ENCODE measurements at regions not wholly inside any gene's neighbourhood (a gene's known extent, or its start where the extent isn't known, plus 50 kb on each side); places are given as distances from the start of the nearest gene placed in this dataset.

DNA sequence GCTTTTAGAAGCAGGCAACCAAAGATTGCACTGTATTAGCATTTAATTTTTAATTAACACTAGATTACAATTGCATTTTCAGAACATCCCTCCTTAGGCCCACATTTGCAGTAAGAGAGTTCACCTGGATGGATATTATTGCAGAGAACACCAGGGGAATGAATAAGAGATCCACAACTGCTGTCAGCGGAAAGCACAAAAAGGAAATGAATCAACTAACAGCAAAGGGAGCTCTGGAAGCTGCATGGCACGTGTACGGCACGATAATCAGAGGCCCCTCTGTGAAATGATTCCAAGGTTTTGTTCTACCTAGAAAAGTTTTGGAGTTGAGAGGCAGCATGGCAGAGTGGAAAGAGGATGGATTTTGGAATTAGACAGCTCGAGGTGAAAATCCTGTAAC lies 361.2 kb upstream of the C9orf72 start:
- no peaks in the 10 kb centered on the region for H3K36me3 ChIP-seq (ENCODE audit: control insufficient read depth, insufficient read depth, low read length)
- H3K4me3 ChIP-seq (ENCODE audit: low read depth, low read length), result no peak overlapping the region
- no peak for DNase-seq (ENCODE audit: low read depth)
- TF ChIP-seq CTCF (IDR thresholded peaks at IDR 0.05; ENCODE audit: insufficient read depth, low read length, poor library complexity, severe bottlenecking), result no peak
- no peaks in the 10 kb centered on the region for H3K27me3 ChIP-seq (ENCODE audit: control insufficient read depth, insufficient read depth, low read length)

DNA sequence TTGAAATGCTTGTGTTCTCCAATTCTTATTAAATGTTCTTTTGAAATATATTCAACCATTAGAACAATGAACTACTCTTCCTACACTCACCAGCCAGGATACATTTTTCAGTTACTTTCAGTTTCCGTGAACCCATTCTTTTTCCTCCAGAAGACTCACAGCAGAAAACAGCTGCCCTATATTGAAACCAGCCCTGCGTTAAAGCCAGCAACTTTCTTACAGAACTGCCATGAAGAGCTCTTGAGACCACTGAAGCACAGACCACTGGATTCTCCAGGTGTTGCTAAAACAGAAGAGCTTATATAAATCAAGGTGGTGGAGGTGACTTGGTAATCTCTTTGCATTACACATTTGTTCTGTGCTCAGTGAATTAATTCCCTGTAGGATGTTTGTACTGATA lies 365.9 kb upstream of the C9orf72 start:
- no peak for DNase-seq (ENCODE audit: low read depth)
- TF ChIP-seq CTCF (IDR thresholded peaks at IDR 0.05; ENCODE audit: insufficient read depth, low read length, poor library complexity, severe bottlenecking), result no peak
- no peaks in the 10 kb centered on the region for H3K27me3 ChIP-seq (ENCODE audit: control insufficient read depth, insufficient read depth, low read length)

DNA sequence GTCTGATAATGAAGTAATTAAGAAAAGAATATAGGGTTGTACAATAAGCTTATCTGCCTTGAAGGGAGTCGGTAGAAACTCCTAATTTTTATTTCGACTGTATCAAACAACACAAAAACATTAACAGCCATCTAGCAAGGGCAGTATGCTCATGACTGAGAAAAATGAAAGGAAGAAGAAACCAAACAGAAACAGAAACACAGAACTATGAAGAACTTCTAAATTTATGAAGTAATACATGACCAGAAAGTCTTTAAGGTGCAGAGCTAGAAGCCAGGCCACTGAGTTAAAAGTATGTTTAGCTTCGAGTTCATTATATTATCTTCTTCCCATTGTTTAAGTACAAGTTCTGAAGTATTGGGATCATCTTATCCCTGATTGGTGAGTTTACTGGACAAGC lies 367.3 kb upstream of the C9orf72 start:
- no peak for DNase-seq (ENCODE audit: low read depth)
- Histone ChIP-seq H3K27me3 (ENCODE audit: control insufficient read depth, insufficient read depth, low read length) (no peaks in the 10 kb centered on the region), H3K4me3 (ENCODE audit: low read depth, low read length) (no peak overlapping the region), H3K36me3 (ENCODE audit: control insufficient read depth, insufficient read depth, low read length) (no peaks in the 10 kb centered on the region)
- no peak for TF ChIP-seq CTCF (IDR thresholded peaks at IDR 0.05; ENCODE audit: insufficient read depth, low read length, poor library complexity, severe bottlenecking)

More for the DNA sequence above, 365.9 kb upstream of the C9orf72 start:
- no peaks in the 10 kb centered on the region for H3K36me3 ChIP-seq (ENCODE audit: control insufficient read depth, insufficient read depth, low read length)
- no peak overlapping the region for H3K4me3 ChIP-seq (ENCODE audit: low read depth, low read length)

GRCh38 chr9:27943501-27943900 lies 370.2 kb upstream of the C9orf72 start:
- no peak for TF ChIP-seq CTCF (IDR thresholded peaks at IDR 0.05; ENCODE audit: insufficient read depth, low read length, poor library complexity, severe bottlenecking)
- H3K27me3 ChIP-seq (ENCODE audit: control insufficient read depth, insufficient read depth, low read length), result no peaks in the 10 kb centered on the region
- H3K36me3 ChIP-seq (ENCODE audit: control insufficient read depth, insufficient read depth, low read length), result no peaks in the 10 kb centered on the region
- no peak overlapping the region for H3K4me3 ChIP-seq (ENCODE audit: low read depth, low read length)
- no peak for DNase-seq (ENCODE audit: low read depth)

GRCh38 chr9:27945386-27945785 lies 372.1 kb upstream of the C9orf72 start:
- TF ChIP-seq CTCF (IDR thresholded peaks at IDR 0.05; ENCODE audit: insufficient read depth, low read length, poor library complexity, severe bottlenecking), result no peak
- no peaks in the 10 kb centered on the region for H3K27me3 ChIP-seq (ENCODE audit: control insufficient read depth, insufficient read depth, low read length)
- no peaks in the 10 kb centered on the region for H3K36me3 ChIP-seq (ENCODE audit: control insufficient read depth, insufficient read depth, low read length)
- peak; percentile 26 for DNase-seq (ENCODE audit: low read depth)
- H3K4me3 ChIP-seq (ENCODE audit: low read depth, low read length), result no peak overlapping the region

GRCh38 chr9:27950382-27950781 lies 377.1 kb upstream of the C9orf72 start:
- no peak for TF ChIP-seq CTCF (IDR thresholded peaks at IDR 0.05; ENCODE audit: insufficient read depth, low read length, poor library complexity, severe bottlenecking)
- Histone ChIP-seq H3K4me3 (ENCODE audit: low read depth, low read length) (no peak overlapping the region), H3K36me3 (ENCODE audit: control insufficient read depth, insufficient read depth, low read length) (no peaks in the 10 kb centered on the region), H3K27me3 (ENCODE audit: control insufficient read depth, insufficient read depth, low read length) (no peaks in the 10 kb centered on the region)
- DNase-seq (ENCODE audit: low read depth), result no peak

Measured in kidney epithelial cell (primary cell).